Astrocyte (in vitro differentiated cells and primary cell): ENCODE measurements at regions not wholly inside any gene's neighbourhood (a gene's known extent, or its start where the extent isn't known, plus 50 kb on each side); places are given as distances from the start of the nearest gene placed in this dataset.

ENCODE experiments used
- CTCF ChIP-seq: IDR thresholded peaks from 2 replicates; pipeline ENCODE4 v1.5.1; 2011; ENCODE audit warnings: low read depth, mild to moderate bottlenecking, inconsistent platforms, low read length, moderate library complexity; ENCODE audit not compliant: insufficient read depth
- EZH2 ChIP-seq: IDR thresholded peaks from 2 replicates; pipeline ENCODE4 v1.6.1; 2012; ENCODE audit warnings: mild to moderate bottlenecking, low read length, inconsistent platforms; ENCODE audit not compliant: insufficient read depth

GRCh38 chr11:91819777-91820176, 404.8 kb upstream of the FAT3 start:
- TF ChIP-seq EZH2 (no peak), CTCF (no peak)
